HG03354 (cell line): ENCODE measurements at regions not wholly inside any gene's neighbourhood (a gene's known extent, or its start where the extent isn't known, plus 50 kb on each side); places are given as distances from the start of the nearest gene placed in this dataset.
"Not testable (repeated sequence)": the region's sequence is repeated elsewhere in the genome, so short reads cannot be mapped to it uniquely, and the experiment has no call there.

Experiments
- ATAC-seq: cut with Tn5 transposase; IDR thresholded peaks from one replicate; pipeline ENCODE4 v1.9.1; 2021; ENCODE audit warnings: mild to moderate bottlenecking; ENCODE audit not compliant: unreplicated experiment, poor library complexity, severe bottlenecking

DNA sequence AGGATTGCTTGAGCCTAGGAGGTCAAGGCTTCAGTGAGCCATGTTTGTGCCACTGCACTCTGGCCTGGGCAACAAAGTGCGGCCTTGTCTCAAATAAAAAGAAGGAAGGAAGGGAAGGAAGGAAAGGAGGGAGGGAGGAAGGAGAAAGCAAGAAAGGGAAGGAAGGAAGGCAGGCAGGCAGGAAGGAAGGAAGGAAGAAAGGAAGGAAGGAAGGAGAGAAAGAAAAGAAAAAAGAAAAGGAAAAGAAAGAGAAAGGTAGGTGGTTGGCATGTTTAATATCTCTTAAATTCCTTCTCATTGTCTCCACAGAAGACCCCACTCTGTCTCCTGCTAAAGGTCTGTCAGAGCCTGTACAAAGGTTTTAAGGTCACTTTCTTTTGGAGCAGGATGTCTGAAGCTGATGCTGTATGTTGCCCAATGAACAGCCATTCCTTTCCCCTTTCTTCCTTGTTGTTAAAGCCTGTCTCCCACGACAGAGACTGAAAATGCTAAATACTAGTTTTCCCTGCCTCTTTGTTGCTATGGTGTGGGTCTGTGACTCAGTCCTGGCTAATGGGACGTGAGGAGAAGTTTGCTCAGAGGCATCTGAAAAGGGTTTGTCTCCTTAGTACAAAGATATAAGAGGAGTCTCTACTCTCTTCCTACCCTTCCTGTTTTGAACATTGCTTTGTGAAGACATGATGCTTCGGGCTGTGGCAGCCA is 213.3 kb downstream of the PCSK1 start:
- ATAC-seq = no peak

GRCh38 chr5:96218653-96219052 is 214.4 kb downstream of the PCSK1 start:
- no peak for ATAC-seq

DNA sequence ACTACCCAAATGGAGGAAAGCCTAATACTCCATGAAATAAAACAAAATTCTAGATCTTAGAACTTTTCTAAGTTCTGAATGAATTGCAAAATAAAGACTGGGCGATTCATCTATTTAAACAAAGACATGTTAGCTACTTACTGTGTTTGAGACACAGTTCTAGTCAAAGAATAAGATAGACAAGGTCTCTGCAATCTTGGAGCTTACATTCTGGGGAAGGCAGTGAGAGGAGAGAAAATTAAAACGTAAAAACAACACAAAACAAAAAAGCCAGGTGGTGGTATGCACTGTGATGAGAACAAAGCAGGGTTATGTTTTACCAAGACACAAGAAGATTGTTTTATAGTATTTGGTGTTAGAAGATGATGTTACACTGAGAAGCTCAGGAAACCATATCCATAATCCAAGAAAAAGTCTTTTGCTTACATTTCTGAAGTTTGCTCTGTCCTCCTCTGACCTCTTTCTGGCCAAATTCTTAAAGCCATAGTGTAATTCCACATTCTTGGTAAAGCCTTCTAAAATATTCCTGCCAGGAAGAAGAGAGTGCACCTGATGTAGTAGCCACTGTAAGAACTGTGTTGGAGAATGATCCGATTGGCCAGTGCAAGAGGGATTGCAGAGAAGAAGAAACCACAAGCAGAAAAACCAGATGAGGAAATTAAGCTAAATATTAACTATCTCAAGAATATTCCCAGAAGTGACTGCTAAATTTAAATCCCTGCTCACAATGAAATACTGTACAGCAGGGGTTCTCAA is 218.4 kb downstream of the PCSK1 start:
- ATAC-seq = no peak

- no peak for ATAC-seq
Measured at GRCh38 chr5:96209829-96210228, 223.2 kb downstream of the PCSK1 start.

GRCh38 chr5:96207420-96207819 is 225.6 kb downstream of the PCSK1 start:
- ATAC-seq = no peak

DNA sequence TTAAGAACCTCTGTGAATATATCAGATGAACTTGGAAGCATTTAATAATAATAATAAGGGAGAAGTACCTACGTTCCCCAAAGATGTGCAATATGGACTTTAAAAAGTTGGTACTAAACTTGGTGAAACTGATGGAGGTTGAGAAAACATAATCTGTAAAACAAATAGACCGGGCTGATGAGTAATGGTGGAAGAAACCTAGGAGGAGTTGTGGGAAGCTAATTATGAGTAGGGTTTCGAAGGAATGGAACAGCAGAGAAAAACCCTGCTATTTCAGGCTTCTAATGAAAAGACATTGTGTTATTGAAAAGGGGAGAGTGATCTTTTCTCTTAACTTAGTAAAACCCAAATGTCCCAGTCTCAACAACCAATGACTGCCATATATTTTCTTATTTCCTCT is 229.3 kb downstream of the PCSK1 start:
- ATAC-seq = no peak

DNA sequence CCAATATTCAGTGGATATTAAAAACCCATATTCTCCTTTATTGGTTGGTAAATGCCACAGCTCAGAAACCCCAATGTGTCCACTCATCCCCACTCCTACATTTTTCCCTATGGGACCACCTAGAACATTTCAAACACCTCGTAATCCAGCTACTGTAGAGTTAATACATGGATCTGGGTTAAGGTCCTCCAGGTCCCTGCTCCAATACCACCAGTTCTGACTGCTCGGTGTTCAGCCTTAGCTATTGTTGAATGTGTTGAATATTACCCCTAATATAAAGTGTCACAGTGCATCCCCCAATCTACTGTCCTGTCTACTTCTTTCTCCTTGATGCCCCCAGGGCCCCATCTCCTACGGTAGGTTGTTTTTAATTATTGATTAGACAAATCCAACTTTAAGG is 231.5 kb downstream of the PCSK1 start:
- no peak for ATAC-seq

GRCh38 chr5:96200641-96201040 is 232.4 kb downstream of the PCSK1 start:
- ATAC-seq = no peak

GRCh38 chr5:96199713-96200183 is 233.3 kb downstream of the PCSK1 start:
- ATAC-seq = no peak

GRCh38 chr5:96198356-96199058 is 234.5 kb downstream of the PCSK1 start:
- no peak for ATAC-seq

GRCh38 chr5:96197767-96198166 is 235.3 kb downstream of the PCSK1 start:
- ATAC-seq = not testable (repeated sequence)

DNA sequence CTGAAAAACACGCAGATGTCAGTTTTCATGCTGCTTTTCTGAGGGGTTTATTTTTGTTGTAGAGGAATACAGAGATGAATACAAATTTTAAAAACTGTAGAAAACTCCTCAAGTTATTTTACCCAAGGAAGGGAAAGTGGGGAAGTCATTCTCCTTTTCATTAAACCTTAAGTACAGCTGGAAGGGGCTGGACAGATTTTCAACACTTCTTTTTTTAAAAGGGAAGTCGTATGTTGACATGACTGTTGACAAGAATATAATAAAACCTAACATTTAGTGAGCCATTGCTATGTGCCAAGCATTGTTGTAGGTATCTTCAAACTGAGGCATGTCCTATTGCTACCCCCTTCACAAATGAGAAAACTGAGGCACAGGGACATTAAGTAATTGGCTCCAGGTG is 235.7 kb upstream of the ELL2 start:
- no peak for ATAC-seq

DNA sequence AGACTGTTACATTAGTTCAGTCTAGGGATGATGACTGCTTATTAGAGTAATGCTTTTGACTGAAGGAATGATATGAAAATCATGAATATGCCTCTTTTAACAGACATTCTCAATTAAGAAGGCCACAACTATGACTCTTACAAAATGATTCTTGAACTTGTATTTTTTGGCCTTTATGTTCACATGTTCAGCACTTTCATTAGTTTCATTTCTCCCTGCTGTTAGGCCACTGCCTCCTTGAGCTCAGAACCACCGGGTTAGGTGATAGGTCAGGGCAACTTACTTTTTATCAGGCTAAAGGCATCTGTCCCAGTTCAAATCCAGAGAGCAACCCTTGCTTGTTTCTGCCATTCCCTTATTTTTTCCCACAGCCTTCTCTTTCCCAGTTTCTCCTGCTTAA is 235.2 kb upstream of the ELL2 start:
- no peak for ATAC-seq

GRCh38 chr5:96196407-96196806 is 234.8 kb upstream of the ELL2 start:
- ATAC-seq = no peak

- no peak for ATAC-seq
Measured at GRCh38 chr5:96195123-96195522, 233.5 kb upstream of the ELL2 start.

- ATAC-seq = no peak
Measured at GRCh38 chr5:96194593-96194992, 232.9 kb upstream of the ELL2 start.

GRCh38 chr5:96193946-96194345 is 232.3 kb upstream of the ELL2 start:
- ATAC-seq = no peak

GRCh38 chr5:96189987-96190386 is 228.3 kb upstream of the ELL2 start:
- no peak for ATAC-seq

DNA sequence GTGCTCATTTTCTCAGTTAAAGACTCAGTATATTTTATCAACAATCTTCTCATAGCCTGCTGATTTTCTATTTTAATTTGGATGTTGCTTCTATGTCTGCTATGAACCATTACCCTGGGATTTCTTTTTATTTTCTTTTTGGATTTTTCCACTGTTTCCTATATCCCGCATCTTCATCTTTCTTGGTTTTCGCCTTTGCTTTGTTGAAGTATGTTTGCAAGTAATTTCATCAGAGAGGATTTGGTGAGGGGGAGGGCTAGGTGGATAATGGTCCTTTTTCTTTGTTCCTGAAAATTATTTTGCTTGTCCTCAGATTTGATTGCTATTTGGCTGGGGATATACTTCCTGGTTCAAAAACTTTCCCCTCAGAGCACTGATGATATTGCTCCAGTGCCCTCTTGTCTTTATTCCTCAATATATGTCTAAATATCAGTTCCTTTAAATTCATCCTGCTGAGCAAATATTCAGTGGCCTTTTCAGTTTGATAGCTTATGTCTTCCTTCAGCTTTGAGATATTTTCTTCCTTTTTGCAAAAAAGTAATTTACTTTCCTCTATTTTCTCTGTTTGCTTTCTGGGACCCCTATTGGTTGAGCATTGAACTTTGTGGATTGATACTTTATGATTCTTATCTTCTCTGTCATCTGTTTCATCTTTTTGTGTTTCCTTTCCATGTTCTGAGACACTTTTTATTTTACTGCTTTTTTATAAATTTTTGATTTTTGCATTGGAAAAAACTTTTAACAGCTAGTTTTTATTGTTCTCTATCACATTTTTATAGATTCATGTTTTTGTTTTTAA is 227.6 kb upstream of the ELL2 start:
- ATAC-seq = no peak
